SU-DHL-6 (cell line): ENCODE measurements at regions not wholly inside any gene's neighbourhood (a gene's known extent, or its start where the extent isn't known, plus 50 kb on each side); places are given as distances from the start of the nearest gene placed in this dataset.

Source experiments
- CTCF ChIP-seq: fragments of 200-600 bp; sonication (generic); IDR thresholded peaks from one replicate; pipeline ENCODE4 v1.5.1; 2017; ENCODE audit warnings: antibody characterized with exemption, mild to moderate bottlenecking, low read length, moderate library complexity; ENCODE audit not compliant: insufficient read depth, poor library complexity, severe bottlenecking
- EZH2phosphoT487 ChIP-seq: fragments of 200-600 bp; sonication (generic), shearing (Covaris generic); conservative IDR thresholded peaks from 2 replicates; pipeline ENCODE4 v1.6.1; 2018; ENCODE audit warnings: mild to moderate bottlenecking, antibody characterized with exemption, low read length, moderate library complexity, mixed read lengths

GRCh38 chr12:19688532-19688931 is 249.2 kb downstream of the AEBP2 start:
- no peak for TF ChIP-seq CTCF
- no peak for TF ChIP-seq EZH2phosphoT487
